A549 (cell line): ENCODE measurements at regions not wholly inside any gene's neighbourhood (a gene's known extent, or its start where the extent isn't known, plus 50 kb on each side); places are given as distances from the start of the nearest gene placed in this dataset.

Source experiments
- ATAC-seq, 2 experiments: fragments of 200-7000 bp in 1 of 2; fragments of >200 bp in 1 of 2; cut with Nextera tagmentation in 1 of 2; cut with Tn5 transposase in 1 of 2; 3 replicates each; pipeline versions ENCODE4 v1.8.0 to v1.9.1; 2018 to 2020; ENCODE audit warnings: mild to moderate bottlenecking in 1 of 2, moderate library complexity in 1 of 2
- CTCF ChIA-PET: fragments of 300-600 bp; sonication (Branson Sonifier 250); formaldehyde crosslinking; extraction: SDS; loops from one replicate; lab custom pipeline; 2021; ENCODE audit warnings: antibody characterized with exemption, inconsistent platforms; lab: Yijun Ruan, JAX
- POLR2A ChIA-PET: fragments of 350-600 bp; formaldehyde crosslinking; extraction: SDS; loops from one replicate; lab custom pipeline; 2021; ENCODE audit warnings: antibody characterized with exemption, inconsistent platforms; lab: Yijun Ruan, JAX
- DNase-seq, 2 experiments: peaks; one replicate each; pipeline versions ENCODE4 v3.0.0 to v3.0.0-alpha.2; 2011 to 2016; ENCODE audit warnings: low read depth in 1 of 2, low spot score in 1 of 2
- FAIRE-seq: peaks from 2 replicates; lab custom pipeline; 2011; peaks lifted over from hg19 to GRCh38; lab: Jason Lieb, UNC
- H3K27ac ChIP-seq, 2 experiments: fragments of >200 bp; sonication (Bioruptor Twin); formaldehyde crosslinking; 3 replicates each; pipeline ENCODE4 v1.5.1; 2016 to 2017
- H3K4me1 ChIP-seq: fragments of >200 bp; sonication (Bioruptor Twin); formaldehyde crosslinking; 3 replicates; pipeline ENCODE4 v1.6.1; 2016
- H3K4me2 ChIP-seq: fragments of >200 bp; sonication (Bioruptor Twin); formaldehyde crosslinking; 3 replicates; pipeline ENCODE4 v1.6.1; 2016
- H3K4me3 ChIP-seq: fragments of >200 bp; sonication (Bioruptor Twin); formaldehyde crosslinking; 3 replicates; pipeline ENCODE4 v1.5.1; 2016
- H3K9me3 ChIP-seq: fragments of >200 bp; sonication (Bioruptor Twin); formaldehyde crosslinking; 3 replicates; pipeline ENCODE4 v1.6.1; 2016
- CBX2 ChIP-seq: fragments of 200-600 bp; sonication (generic); IDR thresholded peaks from 2 replicates; pipeline ENCODE4 v1.6.1; 2016; ENCODE audit warnings: low read depth, mild to moderate bottlenecking, borderline replicate concordance
- EHF ChIP-seq: fragments of 250-450 bp; sonication (Bioruptor Pico); IDR thresholded peaks from 2 replicates; pipeline ENCODE4 v1.5.0; 2020; ENCODE audit warnings: mild to moderate bottlenecking
- ESRRA ChIP-seq: fragments of 150-350 bp; IDR thresholded peaks from 2 replicates; pipeline ENCODE4 v1.6.1; 2014; ENCODE audit warnings: mild to moderate bottlenecking, low read length, borderline replicate concordance
- FOSB ChIP-seq: fragments of 250-450 bp; sonication (Bioruptor Pico); IDR thresholded peaks from 2 replicates; pipeline ENCODE4 v1.5.0; 2020; ENCODE audit warnings: mild to moderate bottlenecking, moderate library complexity
- FOSL2 ChIP-seq, 2 experiments: fragments of 450-650 bp in 1 of 2; fragments of >200 bp in 1 of 2; sonication (Bioruptor Twin) in 1 of 2; formaldehyde crosslinking; IDR thresholded peaks; 2 replicates each; pipeline versions ENCODE4 v1.5.0 to v1.6.1; 2016 to 2020; ENCODE audit warnings: mild to moderate bottlenecking in 1 of 2, moderate library complexity in 1 of 2
- HDAC2 ChIP-seq: fragments of 200-600 bp; sonication (generic); IDR thresholded peaks from 2 replicates; pipeline ENCODE4 v1.6.1; 2016
- HEYL ChIP-seq: fragments of 250-450 bp; sonication (Bioruptor Pico); IDR thresholded peaks from 2 replicates; pipeline ENCODE4 v1.8.0; 2021; ENCODE audit warnings: mild to moderate bottlenecking, moderate library complexity
- HOXA7 ChIP-seq: fragments of 250-450 bp; sonication (Bioruptor Pico); IDR thresholded peaks from 2 replicates; pipeline ENCODE4 v1.5.0; 2020; ENCODE audit warnings: mild to moderate bottlenecking, moderate library complexity
- JUN ChIP-seq, 2 experiments: fragments of >200 bp; sonication (Bioruptor Twin); formaldehyde crosslinking; IDR thresholded peaks; 2 replicates in 1 of 2; 3 replicates in 1 of 2; pipeline ENCODE4 v1.6.1; 2016 to 2017
- KDM5A ChIP-seq: fragments of 200-600 bp; sonication (generic); IDR thresholded peaks from 2 replicates; pipeline ENCODE4 v1.6.1; 2016; ENCODE audit warnings: antibody characterized with exemption, mild to moderate bottlenecking
- MAZ ChIP-seq: fragments of 150-350 bp; IDR thresholded peaks from 2 replicates; pipeline ENCODE4 v1.6.1; 2014; ENCODE audit warnings: antibody characterized with exemption, low read depth, low read length, borderline replicate concordance
- PHF8 ChIP-seq: fragments of 200-600 bp; sonication (generic); IDR thresholded peaks from 2 replicates; pipeline ENCODE4 v1.6.1; 2016; ENCODE audit warnings: low read depth, mild to moderate bottlenecking, antibody characterized with exemption, moderate library complexity, borderline replicate concordance
- POLR2AphosphoS2 ChIP-seq: conservative IDR thresholded peaks from 2 replicates; pipeline ENCODE4 v1.6.1; 2012; ENCODE audit warnings: low read length, improper control_type of control experiment, inconsistent platforms
- RAD21 ChIP-seq, 2 experiments: fragments of >200 bp in 1 of 2; sonication (Bioruptor Twin) in 1 of 2; formaldehyde crosslinking in 1 of 2; IDR thresholded peaks in 1 of 2; conservative IDR thresholded peaks in 1 of 2; 2 replicates in 1 of 2; 3 replicates in 1 of 2; pipeline ENCODE4 v1.6.1; 2012 to 2018; ENCODE audit warnings: inconsistent platforms in 1 of 2
- RCOR1 ChIP-seq: fragments of 150-350 bp; IDR thresholded peaks from 2 replicates; pipeline ENCODE4 v1.6.1; 2014; ENCODE audit warnings: antibody characterized with exemption, low read length, low read depth
- RNF2 ChIP-seq: fragments of 200-600 bp; sonication (generic); IDR thresholded peaks from 2 replicates; pipeline ENCODE4 v1.6.1; 2016; ENCODE audit warnings: low read depth, mild to moderate bottlenecking, antibody characterized with exemption, moderate library complexity, borderline replicate concordance
- ZC3H11A ChIP-seq: fragments of 450-650 bp; IDR thresholded peaks from 2 replicates; pipeline ENCODE4 v1.6.1; 2014; ENCODE audit warnings: antibody characterized with exemption, mild to moderate bottlenecking
- ZFP36 ChIP-seq: fragments of 450-650 bp; IDR thresholded peaks from 2 replicates; pipeline ENCODE4 v1.6.1; 2014; ENCODE audit warnings: borderline replicate concordance; ENCODE audit not compliant: partially characterized antibody
- ZNF302 ChIP-seq: fragments of 250-450 bp; sonication (Bioruptor Pico); IDR thresholded peaks from 2 replicates; pipeline ENCODE4 v1.9.0; 2021; ENCODE audit warnings: inconsistent platforms, mild to moderate bottlenecking, moderate library complexity
- ZSCAN20 ChIP-seq: fragments of 250-450 bp; sonication (Bioruptor Pico); IDR thresholded peaks from 2 replicates; pipeline ENCODE4 v1.8.0; 2022; ENCODE audit warnings: mild to moderate bottlenecking, moderate library complexity
- WGBS: methylation state at CpG from one replicate; pipeline ENCODE4 v1.1.6; 2017; ENCODE audit errors: missing lambda C conversion rate; 5-methylcytosine and 5-hydroxymethylcytosine counted together
- TF ChIP-seq, protein P1 (sequence below): IDR thresholded peaks from 2 replicates; pipeline ENCODE4 v1.6.1; 2012
- TF ChIP-seq, protein P2 (sequence below): fragments of >200 bp; sonication (Bioruptor Twin); formaldehyde crosslinking; IDR thresholded peaks from 2 replicates; pipeline ENCODE4 v1.6.1; 2016
- TF ChIP-seq, protein P3 (sequence below): IDR thresholded peaks from 2 replicates; pipeline ENCODE4 v1.6.1; 2012; ENCODE audit warnings: low read depth, borderline replicate concordance
- TF ChIP-seq, protein P4 (sequence below): fragments of >200 bp; sonication (Bioruptor Twin); formaldehyde crosslinking; IDR thresholded peaks from 3 replicates; pipeline ENCODE4 v1.5.1; 2016

DNA sequence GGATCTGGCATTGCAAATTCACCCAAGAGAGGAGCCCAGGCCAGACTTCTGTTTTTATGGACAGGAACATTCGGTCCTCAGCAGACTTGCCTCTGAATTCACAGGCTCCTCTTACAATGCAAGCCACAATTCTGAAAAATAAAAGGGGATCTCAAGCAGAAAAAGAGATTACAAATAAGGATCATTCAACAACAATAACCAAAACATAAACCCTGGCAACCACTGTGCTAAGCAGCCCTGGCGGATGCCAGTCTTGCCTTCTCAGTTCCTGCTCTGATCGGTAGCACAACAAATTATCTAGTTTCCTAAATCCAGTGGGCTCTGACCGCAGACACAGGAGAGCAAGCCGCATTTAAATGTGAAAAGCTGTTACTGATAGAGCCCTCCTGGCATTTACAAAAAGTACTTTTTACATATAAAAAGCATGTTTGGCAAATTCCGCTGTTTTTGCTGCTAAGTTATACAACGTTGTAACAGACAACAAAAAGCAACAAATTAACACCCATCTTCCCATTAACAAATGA is 123.4 kb upstream of the FOXD3 start:
- Histone ChIP-seq H3K4me1 (no peaks in the 10 kb centered on the region), H3K4me3 (no peak overlapping the region), H3K9me3 (no peaks in the 10 kb centered on the region), H3K27ac (no peak overlapping the region), H3K4me2 (no peak overlapping the region)
- ATAC-seq (no peak), FAIRE-seq (no peak), DNase-seq (no peak)
- ChIA-PET POLR2A (no interaction called here), CTCF (no interaction called here)
- whole genome bisulfite sequencing, result 35% methylated on average over 7 of the region's 7 CpGs
- no peak for TF ChIP-seq FOSL2 (IDR thresholded peaks at IDR 0.05)
- TF ChIP-seq FOSL2 (CRISPR knock-in tag; IDR thresholded peaks at IDR 0.05), result no peak
- TF ChIP-seq PHF8, result no peak

DNA sequence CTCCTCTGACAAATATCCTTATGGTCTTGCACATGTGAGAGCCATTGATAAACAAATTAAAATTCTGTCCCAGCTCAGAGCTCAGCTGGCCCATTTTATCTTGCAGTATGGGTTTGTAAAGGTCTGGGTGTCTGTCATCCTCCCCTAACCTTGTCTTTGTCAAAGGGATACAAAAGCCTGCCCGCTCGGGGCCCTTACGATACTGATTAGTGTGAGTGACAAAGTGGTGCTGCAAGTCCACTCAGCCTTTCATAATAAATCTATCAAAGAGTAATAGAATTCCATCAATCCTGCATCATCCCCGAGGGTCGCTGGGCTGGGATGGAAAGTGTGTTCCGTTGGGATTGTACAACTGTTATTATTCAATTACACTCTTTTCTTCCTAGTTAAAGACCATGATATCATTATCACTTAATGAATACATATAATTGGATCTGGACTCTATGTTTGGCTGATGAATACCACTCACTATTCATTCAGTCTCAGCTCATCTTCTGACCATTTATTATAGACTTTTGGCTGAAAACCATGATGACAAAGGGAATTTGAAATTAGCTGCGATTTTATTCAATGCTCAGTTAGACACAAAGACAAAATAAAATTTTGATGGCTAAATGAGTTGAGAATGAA is 122.5 kb upstream of the FOXD3 start:
- POLR2A ChIA-PET, result no interaction called here
- CTCF ChIA-PET, result no interaction called here
- 13% methylated on average over 7 of the region's 7 CpGs for WGBS
- H3K9me3 ChIP-seq, result no peaks in the 10 kb centered on the region
- ATAC-seq, result no peak
- no peak for DNase-seq
- no peak overlapping the region for H3K27ac ChIP-seq
- H3K4me3 ChIP-seq, result no peak overlapping the region
- FAIRE-seq, result no peak
- H3K4me2 ChIP-seq, result no peak overlapping the region
- H3K4me1 ChIP-seq, result no peaks in the 10 kb centered on the region
- no peak for TF ChIP-seq ZC3H11A
- TF ChIP-seq MAZ, result no peak
- no peak for TF ChIP-seq CBX2
- TF ChIP-seq, protein P1, sequence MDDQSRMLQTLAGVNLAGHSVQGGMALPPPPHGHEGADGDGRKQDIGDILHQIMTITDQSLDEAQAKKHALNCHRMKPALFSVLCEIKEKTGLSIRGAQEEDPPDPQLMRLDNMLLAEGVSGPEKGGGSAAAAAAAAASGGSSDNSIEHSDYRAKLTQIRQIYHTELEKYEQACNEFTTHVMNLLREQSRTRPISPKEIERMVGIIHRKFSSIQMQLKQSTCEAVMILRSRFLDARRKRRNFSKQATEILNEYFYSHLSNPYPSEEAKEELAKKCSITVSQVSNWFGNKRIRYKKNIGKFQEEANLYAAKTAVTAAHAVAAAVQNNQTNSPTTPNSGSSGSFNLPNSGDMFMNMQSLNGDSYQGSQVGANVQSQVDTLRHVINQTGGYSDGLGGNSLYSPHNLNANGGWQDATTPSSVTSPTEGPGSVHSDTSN, result no peak
- no peak for TF ChIP-seq RNF2
- TF ChIP-seq JUN (IDR thresholded peaks at IDR 0.05), result no peak
- no peak for TF ChIP-seq ZFP36
- TF ChIP-seq, protein P2, sequence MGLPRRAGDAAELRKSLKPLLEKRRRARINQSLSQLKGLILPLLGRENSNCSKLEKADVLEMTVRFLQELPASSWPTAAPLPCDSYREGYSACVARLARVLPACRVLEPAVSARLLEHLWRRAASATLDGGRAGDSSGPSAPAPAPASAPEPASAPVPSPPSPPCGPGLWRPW, result no peak
- TF ChIP-seq KDM5A, result no peak
- no peak for TF ChIP-seq HDAC2
- TF ChIP-seq, protein P3, sequence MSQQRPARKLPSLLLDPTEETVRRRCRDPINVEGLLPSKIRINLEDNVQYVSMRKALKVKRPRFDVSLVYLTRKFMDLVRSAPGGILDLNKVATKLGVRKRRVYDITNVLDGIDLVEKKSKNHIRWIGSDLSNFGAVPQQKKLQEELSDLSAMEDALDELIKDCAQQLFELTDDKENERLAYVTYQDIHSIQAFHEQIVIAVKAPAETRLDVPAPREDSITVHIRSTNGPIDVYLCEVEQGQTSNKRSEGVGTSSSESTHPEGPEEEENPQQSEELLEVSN, result no peak
- TF ChIP-seq EHF, result no peak

DNA sequence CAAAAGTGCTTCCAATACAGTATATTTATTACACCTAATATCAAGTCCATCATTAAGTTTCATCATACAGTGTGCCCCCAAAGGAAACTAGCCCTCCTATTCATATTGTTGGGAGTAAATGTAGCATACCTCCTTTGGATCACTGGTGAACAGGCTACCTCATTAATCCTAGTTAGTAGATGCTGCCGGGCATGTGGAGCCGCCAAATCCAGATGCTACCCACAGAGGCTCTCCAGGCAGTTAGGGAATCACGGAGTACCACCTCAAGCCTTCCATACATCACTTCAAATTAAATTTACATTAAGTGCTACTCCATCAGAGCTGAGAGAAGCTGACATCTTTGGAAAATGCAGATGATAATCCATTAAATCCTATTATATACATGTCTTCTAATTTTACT is 121.7 kb upstream of the FOXD3 start:
- FAIRE-seq (no peak), DNase-seq (no peak), ATAC-seq (no peak)
- Histone ChIP-seq H3K4me3 (no peak overlapping the region), H3K4me2 (no peak overlapping the region), H3K9me3 (no peaks in the 10 kb centered on the region), H3K4me1 (no peaks in the 10 kb centered on the region), H3K27ac (no peak overlapping the region)
- TF ChIP-seq FOSB (CRISPR knock-in tag) (no peak), ZFP36 (no peak), ESRRA (no peak), RCOR1 (no peak), ZC3H11A (no peak), HOXA7 (no peak), PHF8 (no peak), RAD21 (conservative IDR thresholded peaks at IDR 0.05 in 1 of 2, IDR thresholded peaks at IDR 0.05 in 1 of 2) (no peak), HEYL (no peak), MAZ (no peak), ZNF302 (CRISPR knock-in tag) (no peak), POLR2AphosphoS2 (no peak), ZSCAN20 (no peak)
- TF ChIP-seq, protein P4, sequence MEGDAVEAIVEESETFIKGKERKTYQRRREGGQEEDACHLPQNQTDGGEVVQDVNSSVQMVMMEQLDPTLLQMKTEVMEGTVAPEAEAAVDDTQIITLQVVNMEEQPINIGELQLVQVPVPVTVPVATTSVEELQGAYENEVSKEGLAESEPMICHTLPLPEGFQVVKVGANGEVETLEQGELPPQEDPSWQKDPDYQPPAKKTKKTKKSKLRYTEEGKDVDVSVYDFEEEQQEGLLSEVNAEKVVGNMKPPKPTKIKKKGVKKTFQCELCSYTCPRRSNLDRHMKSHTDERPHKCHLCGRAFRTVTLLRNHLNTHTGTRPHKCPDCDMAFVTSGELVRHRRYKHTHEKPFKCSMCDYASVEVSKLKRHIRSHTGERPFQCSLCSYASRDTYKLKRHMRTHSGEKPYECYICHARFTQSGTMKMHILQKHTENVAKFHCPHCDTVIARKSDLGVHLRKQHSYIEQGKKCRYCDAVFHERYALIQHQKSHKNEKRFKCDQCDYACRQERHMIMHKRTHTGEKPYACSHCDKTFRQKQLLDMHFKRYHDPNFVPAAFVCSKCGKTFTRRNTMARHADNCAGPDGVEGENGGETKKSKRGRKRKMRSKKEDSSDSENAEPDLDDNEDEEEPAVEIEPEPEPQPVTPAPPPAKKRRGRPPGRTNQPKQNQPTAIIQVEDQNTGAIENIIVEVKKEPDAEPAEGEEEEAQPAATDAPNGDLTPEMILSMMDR, result no peak
- TF ChIP-seq, protein P3, result no peak
- ChIA-PET POLR2A (no interaction called here), CTCF (no interaction called here)
- 2% methylated on average over 3 of the region's 3 CpGs for WGBS
